ENCODE measurements at regions not wholly inside any gene's neighbourhood (a gene's known extent, or its start where the extent isn't known, plus 50 kb on each side); places are given as distances from the start of the nearest gene placed in this dataset.
A peak's percentile ranks its signal among the peaks of the same experiment; 100 is the strongest.
"Not testable (repeated sequence)": the region's sequence is repeated elsewhere in the genome, so short reads cannot be mapped to it uniquely, and the experiment has no call there.

GRCh38 chr20:40948465-40949267, 80.0 kb upstream of the TOP1 start:
- Histone ChIP-seq H3K27ac (no peak overlapping the region), H3K4me3 (no peak overlapping the region)

- no peak overlapping the region for H3K27ac ChIP-seq
- H3K4me3 ChIP-seq = no peak overlapping the region
Measured at GRCh38 chr20:40949346-40949745, 79.3 kb upstream of the TOP1 start.

DNA sequence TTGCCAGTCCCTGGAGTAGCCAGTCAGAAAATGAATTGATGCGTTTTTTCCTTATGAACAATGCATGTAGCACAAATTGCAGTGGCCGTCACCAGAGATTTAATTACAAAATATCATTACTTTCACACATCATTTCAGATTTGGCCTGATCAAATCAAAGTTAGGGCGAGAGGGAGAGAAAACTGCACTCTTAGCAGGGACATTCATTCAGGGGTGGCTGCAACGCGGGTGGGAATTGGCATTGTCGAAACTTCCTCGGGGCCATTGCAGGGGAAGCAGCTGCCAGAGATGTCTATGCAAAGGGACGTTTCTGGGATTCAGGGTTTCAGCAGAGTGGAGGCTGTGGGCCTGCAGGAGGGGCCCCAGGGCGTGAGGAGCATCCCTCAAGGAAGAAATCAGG, 76.5 kb upstream of the TOP1 start:
- Histone ChIP-seq H3K27ac (no peak overlapping the region), H3K4me3 (no peak overlapping the region)

DNA sequence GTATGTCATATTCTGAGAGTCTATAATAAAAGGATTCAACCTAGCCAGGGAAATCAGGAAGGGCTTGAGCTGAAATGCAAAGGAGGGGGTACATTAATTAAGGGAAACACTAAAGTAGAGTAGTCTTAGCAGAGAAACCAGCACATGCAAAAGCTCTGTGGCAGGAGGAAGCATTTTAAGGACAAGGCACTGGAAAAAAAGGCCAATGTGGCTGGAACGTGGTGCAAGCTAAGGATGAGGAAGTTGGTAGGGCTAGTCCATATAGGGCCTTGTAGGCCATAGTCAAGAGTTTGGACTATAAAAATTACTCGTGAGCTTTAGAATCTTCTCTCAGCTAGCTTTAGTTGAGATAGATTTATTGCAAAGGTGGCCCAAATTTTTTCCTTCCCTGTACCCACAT, 75.2 kb upstream of the TOP1 start:
- no peak overlapping the region for H3K27ac ChIP-seq
- H3K4me3 ChIP-seq = no peak overlapping the region

DNA sequence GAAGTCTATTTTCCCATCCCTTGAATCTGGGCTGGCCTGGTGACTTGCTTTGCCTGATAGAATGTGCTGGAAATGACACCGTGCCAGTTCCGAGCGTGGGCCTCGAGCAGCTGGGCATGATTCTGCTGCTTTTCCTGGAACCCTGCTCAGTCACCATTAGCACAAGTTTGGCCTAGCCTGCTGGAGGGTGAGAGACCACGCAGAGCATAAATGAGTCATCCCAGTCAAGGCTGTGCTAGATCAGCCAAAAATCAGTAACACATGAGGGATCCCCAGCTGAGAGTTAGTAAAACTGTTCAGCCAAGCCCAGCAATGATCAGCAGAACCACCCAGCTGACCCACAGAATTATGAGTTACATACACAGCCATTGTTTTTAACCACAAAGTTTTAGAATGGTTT, 74.8 kb upstream of the TOP1 start:
- Histone ChIP-seq H3K27ac (no peak overlapping the region), H3K4me3 (no peak overlapping the region)

DNA sequence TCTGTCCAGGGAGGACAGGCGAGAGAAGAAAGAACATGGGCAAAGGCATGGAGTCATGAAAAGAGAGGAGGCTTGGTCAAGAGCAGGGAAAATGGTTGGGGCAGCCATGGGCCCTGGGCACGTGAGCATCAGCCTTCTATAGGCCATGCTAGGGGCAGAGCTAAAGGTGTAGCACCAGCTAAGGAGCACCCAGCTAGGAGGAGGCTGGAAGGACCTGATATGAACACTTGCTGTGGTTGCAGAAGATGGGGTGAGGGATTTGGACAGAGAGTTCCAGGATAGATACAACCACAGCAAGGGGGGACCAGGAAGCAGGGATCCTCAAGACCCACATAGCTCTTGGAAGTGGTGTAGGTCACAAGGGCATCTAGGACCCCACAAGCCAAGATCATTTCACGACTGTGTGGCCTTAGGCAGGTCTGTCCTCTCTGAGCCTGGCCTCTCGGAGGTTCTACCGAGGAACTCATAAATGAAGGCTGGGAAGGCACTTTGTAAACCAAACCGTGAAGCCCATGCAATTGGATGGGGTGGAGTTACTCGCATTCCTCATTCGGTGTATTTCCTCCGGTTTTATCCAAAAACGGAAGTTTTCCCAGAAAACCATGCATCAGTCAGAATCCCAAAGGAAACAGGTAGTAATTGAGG, 74.0 kb upstream of the TOP1 start:
- Histone ChIP-seq H3K4me3 (no peak overlapping the region), H3K27ac (no peak overlapping the region)

DNA sequence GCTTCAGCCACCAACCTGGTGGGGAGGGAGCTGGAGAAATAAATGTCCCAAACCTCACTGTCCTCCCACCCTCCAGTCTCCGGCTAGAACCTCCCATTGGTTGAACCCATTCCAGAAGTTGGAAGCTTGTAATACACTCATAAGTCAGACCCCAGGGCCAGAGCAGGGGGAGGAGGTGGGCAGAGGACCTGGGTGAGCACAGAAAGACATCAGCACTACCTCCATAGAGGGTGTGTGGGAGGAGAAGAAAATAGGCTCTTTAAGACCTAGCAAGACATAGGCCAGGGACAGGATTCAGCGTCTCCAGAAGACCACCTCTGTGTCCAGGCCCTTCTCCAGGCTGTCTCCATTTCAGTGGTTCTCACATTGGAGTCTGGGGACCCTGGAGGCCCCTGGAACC, 73.3 kb upstream of the TOP1 start:
- no peak overlapping the region for H3K4me3 ChIP-seq
- H3K27ac ChIP-seq = no peak overlapping the region

- not testable (repeated sequence) for H3K4me3 ChIP-seq
Measured at GRCh38 chr20:40955826-40956225, 72.8 kb upstream of the TOP1 start.

DNA sequence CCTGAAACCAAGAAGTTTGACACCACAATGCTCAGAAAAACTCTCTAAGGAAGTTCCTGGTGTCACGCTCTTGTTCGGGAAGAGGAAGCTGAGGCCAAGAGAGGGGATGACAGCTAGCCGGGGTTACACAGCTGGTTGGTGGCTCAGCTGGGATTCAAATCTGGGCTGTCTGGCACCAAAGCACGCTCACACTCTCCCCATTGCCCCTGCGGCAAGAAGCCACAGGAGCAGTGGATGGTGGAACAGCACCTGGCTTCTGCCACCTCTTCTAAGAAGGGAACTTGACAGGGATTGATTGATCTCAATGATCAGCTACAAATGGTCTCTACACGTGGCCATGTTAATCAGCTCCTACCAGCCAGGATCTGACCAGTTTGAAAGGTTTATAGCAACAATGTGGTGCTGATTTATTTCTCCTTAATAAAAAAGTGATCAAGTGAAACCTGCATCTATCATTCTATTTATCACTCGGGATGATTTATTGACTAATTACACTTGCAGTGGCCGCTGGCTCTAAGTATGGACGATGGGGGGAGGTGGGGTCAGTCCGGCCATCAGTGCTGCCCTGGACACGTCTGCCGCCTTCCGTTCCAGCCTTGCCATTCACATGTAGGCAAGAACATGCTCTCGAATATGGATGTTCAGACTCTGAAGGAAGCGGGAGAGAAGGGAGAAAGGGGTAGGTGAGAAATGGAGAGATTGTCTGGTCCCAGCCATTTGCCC, 71.9 kb upstream of the TOP1 start:
- Histone ChIP-seq H3K4me3 (no peak overlapping the region), H3K27ac (no peak overlapping the region)

More at GRCh38 chr20:40955826-40956225, 72.8 kb upstream of the TOP1 start:
- not testable (repeated sequence) for H3K27ac ChIP-seq

DNA sequence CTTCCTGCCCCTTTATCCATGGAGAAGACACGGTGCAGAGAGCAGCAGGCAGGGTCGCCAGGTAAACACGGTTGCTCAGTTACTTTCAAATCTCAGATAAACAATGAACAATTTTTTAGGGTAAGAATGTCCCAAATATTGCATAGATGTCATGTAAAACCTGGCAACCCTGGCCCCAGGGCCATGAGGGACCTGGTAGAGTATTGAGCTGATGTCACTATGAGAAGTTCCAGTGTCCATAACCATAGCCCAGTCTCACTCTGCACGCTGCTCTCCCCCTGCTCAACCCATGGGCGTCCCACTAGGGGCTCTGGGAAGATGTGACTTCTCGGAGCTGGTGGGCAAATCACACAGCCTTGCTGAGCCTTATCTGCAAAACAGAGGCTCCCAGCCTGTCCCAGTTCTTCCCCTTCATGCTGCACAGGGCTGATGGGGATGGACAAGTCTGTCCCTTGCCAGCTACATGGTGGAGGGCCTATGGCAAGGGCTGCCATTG, 71.3 kb upstream of the TOP1 start:
- no peak overlapping the region for H3K4me3 ChIP-seq
- no peak overlapping the region for H3K27ac ChIP-seq

DNA sequence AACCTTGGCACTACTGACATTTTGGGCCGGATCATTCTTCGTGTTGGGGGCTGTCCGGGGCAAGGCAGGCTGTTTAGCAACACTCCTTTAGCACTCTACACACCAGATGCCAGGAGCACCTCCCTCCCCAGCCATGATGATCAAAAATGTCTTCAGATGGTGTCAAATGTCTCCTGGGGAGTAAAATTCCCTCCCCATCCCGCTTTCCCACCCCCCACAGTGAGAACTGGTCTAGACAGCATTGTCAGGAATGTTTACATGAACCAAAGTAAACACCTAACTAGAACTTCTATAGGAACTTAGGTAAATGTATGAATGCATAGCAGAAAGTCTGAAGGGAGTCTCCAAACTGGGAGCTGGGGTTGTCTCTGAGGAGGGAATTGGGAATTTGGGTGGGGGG, 70.0 kb upstream of the TOP1 start:
- H3K4me3 ChIP-seq = no peak overlapping the region
- H3K27ac ChIP-seq = no peak overlapping the region

DNA sequence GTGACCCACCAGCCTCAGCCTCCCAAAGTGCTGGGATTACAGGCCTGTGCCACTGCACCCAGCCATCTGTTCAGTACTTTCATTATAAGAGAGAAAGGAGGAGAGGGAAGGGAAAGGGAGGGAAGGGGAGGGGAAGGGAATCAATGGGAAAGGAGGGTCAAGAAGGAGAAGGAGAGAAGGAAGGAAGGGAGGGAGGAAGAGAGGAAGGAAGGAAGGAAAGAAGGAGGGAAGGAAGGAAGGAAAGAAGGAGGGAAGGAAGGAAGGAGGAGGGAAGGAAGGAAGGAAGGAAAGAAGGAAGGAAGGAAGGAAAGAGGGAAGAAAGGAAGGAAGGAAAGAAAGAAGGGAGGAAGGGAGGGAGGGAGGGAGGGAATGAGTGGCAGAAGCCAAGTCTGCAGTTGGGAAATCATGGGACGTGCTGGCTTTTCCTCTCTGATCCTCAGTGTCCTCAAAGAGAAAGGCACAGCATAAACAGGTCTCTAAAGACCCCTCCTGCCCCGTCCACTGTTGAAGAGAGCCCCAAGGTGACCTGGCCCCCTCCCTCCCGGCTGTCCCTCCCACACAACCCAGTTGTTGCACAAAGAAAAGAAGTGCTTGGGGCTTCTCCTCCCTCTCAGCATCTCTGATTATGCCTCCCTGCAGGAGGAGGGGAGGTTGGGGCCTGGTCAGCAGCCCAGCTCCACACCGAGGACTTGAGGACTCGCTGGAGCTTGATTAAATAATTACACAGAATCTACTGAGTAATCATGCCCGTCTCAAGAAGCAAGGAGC, 69.1 kb upstream of the TOP1 start:
- H3K4me3 ChIP-seq = no peak overlapping the region

DNA sequence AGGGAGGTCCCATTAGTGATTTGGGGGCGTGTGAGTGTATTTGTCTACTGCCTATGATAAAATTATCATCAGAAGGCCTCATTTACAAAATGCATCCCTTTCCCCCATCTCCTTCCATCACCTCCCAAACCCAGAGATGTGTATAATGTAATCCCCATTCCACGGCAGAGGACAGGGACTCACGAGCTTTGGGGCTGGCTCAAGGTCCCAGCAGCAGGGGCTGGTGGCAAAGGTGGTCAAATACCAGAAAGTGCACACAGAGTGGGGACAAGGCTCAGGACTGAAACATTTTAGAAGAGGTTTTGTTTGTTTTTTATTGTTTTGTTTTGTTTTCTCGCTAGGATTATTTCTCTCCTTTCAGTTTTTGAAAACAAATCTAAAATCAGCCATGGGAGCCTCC, 68.5 kb upstream of the TOP1 start:
- Histone ChIP-seq H3K27ac (peak overlapping the region in 8 of 21 experiments; percentile 2 to 65 (median 50)), H3K4me3 (no peak overlapping the region)

More for the DNA sequence above, 69.1 kb upstream of the TOP1 start:
- H3K27ac ChIP-seq = peak overlapping the region in 2 of 21 experiments; percentile 2 to 65

GRCh38 chr20:40960521-40960956, 68.1 kb upstream of the TOP1 start:
- no peak overlapping the region for H3K4me3 ChIP-seq
- peak overlapping the region in 8 of 21 experiments; percentile 2 to 69 (median 50) for H3K27ac ChIP-seq

DNA sequence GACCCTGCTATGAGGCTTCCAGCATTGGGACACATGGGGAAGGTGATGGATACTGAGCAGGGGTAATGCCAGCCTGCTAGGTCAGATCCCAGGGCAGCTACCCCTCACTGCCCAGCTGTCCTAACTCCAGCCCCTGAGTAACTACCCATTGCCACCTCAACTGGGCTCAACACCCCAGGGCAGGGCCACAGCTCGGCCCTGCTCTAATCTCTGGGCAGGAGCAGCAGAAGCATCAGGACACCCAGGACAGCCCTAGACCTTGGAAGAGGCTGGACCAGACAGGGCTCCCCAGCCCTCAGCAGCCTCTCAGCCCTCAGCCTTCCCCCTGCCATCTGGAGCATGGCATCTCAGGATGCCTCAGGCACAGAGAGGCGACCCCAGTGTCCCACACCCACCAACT, 67.4 kb upstream of the TOP1 start:
- Histone ChIP-seq H3K4me3 (no peak overlapping the region), H3K27ac (peak overlapping the region in 9 of 21 experiments; percentile 2 to 69 (median 30))

DNA sequence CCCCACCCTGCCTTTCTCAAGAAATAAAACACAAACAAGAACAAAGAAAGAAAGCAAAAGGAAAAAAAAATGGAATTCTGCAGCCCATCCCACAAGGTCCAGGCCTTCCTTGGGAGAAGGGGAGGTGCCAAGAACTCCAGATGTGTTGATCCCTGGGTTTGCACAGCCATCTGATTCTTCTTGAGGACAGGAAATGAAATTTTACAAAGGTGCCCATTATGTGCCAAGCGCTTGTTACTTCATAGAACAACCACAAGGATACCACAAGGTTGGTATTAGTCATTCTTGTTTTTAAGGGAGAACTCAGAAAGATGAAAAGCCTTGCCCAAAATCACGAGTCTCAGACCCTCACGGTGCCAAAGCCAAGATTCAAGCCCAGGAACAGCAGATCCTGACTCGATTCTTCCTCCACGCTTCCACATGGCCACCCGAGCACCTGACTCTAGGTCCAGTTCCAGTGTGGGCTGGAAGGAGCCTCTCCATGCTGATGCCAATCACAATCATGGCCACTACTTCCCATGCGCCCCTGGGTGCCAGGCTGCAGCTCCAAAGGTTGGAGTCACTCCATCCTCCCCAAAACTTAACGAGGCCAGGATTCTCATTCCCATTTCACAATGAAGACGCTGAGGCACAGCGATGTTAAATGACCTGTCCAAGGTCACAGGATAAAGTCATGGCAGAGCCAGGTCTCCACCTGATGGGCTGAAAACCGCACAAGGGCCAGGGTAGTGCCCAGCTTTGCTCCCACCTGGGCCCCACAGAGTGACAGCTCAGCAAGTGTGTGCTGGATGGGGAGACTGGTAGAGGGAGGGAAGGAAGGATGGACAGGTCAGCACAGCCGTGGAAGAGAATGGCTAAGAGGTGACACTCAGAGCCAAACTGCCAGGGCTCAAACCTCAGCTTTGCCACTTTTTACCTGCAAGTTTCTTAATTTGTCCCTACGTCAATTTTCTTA, 66.7 kb upstream of the TOP1 start:
- Histone ChIP-seq H3K4me3 (no peak overlapping the region), H3K27ac (peak overlapping the region in 5 of 21 experiments; percentile 2 to 69 (median 59))

DNA sequence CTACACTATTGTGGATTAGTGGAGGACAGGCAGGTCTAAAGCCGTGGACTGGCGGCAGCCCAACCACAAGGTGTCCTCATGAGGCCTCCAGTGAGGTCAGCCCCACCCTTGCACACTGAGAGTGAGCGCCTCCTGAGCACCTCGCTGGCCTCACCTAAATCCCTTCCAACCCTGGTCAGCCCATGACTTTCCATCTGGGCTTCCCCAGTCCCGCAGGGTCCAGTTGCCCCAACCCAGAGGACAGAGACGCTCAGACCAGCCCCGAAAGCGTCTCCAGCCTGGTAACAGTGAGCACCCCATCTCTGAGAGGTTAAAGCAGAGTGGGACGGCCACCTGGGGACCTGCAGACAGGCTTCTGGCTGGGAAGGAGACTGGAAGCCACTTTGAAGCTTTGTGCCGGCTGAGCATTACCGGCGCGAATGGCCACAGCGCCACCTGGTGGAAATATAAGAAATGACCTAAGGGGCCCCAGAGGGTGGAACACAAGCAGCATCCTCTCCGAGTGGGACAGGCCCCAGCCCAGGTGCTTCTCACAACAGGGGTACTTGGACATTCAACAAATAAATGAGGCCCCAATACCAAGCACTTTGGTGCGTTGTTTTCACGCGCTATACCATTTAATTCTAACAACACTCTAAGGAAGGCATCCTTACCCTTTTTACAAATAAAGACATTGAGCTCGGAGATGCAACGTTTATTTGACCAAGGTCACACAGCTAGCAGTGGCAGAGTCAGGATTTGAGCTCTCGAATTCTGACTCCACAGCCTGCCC, 65.7 kb upstream of the TOP1 start:
- H3K27ac ChIP-seq = peak overlapping the region in 1 of 21 experiments; percentile 16
- H3K4me3 ChIP-seq = no peak overlapping the region

DNA sequence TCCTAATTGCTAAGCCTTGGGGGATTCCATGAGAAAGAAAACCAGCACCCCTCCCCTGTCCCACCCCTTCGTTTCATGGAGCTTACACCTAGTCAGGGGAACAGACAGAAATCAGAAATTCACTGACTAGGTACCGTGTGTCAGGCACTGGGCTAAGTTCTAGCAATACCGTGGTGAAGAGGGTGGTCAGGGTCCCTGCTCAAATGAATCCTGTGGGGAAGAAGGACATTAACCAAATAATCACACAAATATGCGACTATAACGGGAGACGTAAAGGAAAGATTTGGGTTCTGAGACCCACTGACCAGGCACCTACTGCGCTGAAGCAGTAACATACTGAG, 65.1 kb upstream of the TOP1 start:
- Histone ChIP-seq H3K27ac (no peak overlapping the region), H3K4me3 (no peak overlapping the region)

All from skin epidermis (tissue), 12 donors.